ENCODE measurements at regions not wholly inside any gene's neighbourhood (a gene's known extent, or its start where the extent isn't known, plus 50 kb on each side); places are given as distances from the start of the nearest gene placed in this dataset.

- intact Hi-C loops (cut with DNase I), result no loop called here
- Histone ChIP-seq H3K4me1 (peaks cover 6% of the 10 kb centered on the region), H3K9me3 (no peaks in the 10 kb centered on the region), H3K27me3 (peaks cover 4% of the 10 kb centered on the region), H3K36me3 (no peaks in the 10 kb centered on the region), H3K4me3 (no peak overlapping the region), H3K27ac (no peak overlapping the region)
- TF ChIP-seq CTCF (IDR thresholded peaks at IDR 0.05) (no peak), POLR2A (IDR thresholded peaks at IDR 0.05) (no peak), POLR2AphosphoS5 (IDR thresholded peaks at IDR 0.05; ENCODE audit: insufficient read depth in 1 of 2, low read depth in 1 of 2) (no peak)
- DNase-seq (ENCODE audit: extremely low spot score in 2 of 2), result no peak
Measured at GRCh38 chr10:128537834-128538330, 411.7 kb upstream of the MKI67 start.

GRCh38 chr10:128538671-128539070, 412.4 kb upstream of the MKI67 start:
- intact Hi-C loops (cut with DNase I), result no loop called here
- Histone ChIP-seq H3K27ac (no peak overlapping the region), H3K36me3 (no peaks in the 10 kb centered on the region), H3K4me1 (peaks cover 6% of the 10 kb centered on the region), H3K4me3 (no peak overlapping the region), H3K9me3 (no peaks in the 10 kb centered on the region), H3K27me3 (peaks cover 4% of the 10 kb centered on the region)
- no peak for DNase-seq (ENCODE audit: extremely low spot score in 2 of 2)
- TF ChIP-seq POLR2A (IDR thresholded peaks at IDR 0.05), result no peak

- Histone ChIP-seq H3K9me3 (no peaks in the 10 kb centered on the region), H3K27me3 (peaks cover 4% of the 10 kb centered on the region), H3K36me3 (no peaks in the 10 kb centered on the region), H3K4me1 (peaks cover 6% of the 10 kb centered on the region), H3K4me3 (no peak overlapping the region), H3K27ac (no peak overlapping the region)
- TF ChIP-seq POLR2AphosphoS5 (IDR thresholded peaks at IDR 0.05; ENCODE audit: insufficient read depth in 1 of 2, low read depth in 1 of 2), result no peak
- no peak for TF ChIP-seq POLR2A (IDR thresholded peaks at IDR 0.05)
- no peak for TF ChIP-seq CTCF (IDR thresholded peaks at IDR 0.05)
- intact Hi-C loops (cut with DNase I), result no loop called here
- no peak for DNase-seq (ENCODE audit: extremely low spot score in 2 of 2)
Measured at GRCh38 chr10:128539510-128540127, 413.4 kb upstream of the MKI67 start.

- Histone ChIP-seq H3K27me3 (peaks cover 4% of the 10 kb centered on the region), H3K27ac (no peak overlapping the region), H3K36me3 (no peaks in the 10 kb centered on the region), H3K4me1 (peaks cover 6% of the 10 kb centered on the region), H3K4me3 (peak overlapping the region in 1 of 2 donors; percentile 23), H3K9me3 (no peaks in the 10 kb centered on the region)
- intact Hi-C loops (cut with DNase I), result no loop called here
- DNase-seq (ENCODE audit: extremely low spot score in 2 of 2), result no peak
- no peak for TF ChIP-seq POLR2AphosphoS5 (IDR thresholded peaks at IDR 0.05; ENCODE audit: insufficient read depth in 1 of 2, low read depth in 1 of 2)
- TF ChIP-seq POLR2A (IDR thresholded peaks at IDR 0.05), result no peak
- TF ChIP-seq CTCF (IDR thresholded peaks at IDR 0.05), result no peak
Measured at GRCh38 chr10:128540128-128540762, 414.0 kb upstream of the MKI67 start.

GRCh38 chr10:128540781-128541761, 414.8 kb upstream of the MKI67 start:
- intact Hi-C loops (cut with DNase I), result no loop called here
- peaks cover 6% of the 10 kb centered on the region for H3K4me1 ChIP-seq
- DNase-seq (ENCODE audit: extremely low spot score in 2 of 2), result no peak
- H3K27ac ChIP-seq, result no peak overlapping the region
- H3K9me3 ChIP-seq, result no peaks in the 10 kb centered on the region
- TF ChIP-seq CTCF (IDR thresholded peaks at IDR 0.05), result no peak
- TF ChIP-seq POLR2AphosphoS5 (IDR thresholded peaks at IDR 0.05; ENCODE audit: insufficient read depth in 1 of 2, low read depth in 1 of 2), result no peak
- TF ChIP-seq POLR2A (IDR thresholded peaks at IDR 0.05), result no peak
- H3K4me3 ChIP-seq, result peak overlapping the region; percentile 5 to 23
- peaks cover 4% of the 10 kb centered on the region for H3K27me3 ChIP-seq
- no peaks in the 10 kb centered on the region for H3K36me3 ChIP-seq
